GM12878 (cell line): ENCODE measurements at regions not wholly inside any gene's neighbourhood (a gene's known extent, or its start where the extent isn't known, plus 50 kb on each side); places are given as distances from the start of the nearest gene placed in this dataset.

Experiments
- ATAC-seq: fragments of 200-7000 bp; cut with Tn5 transposase; 3 replicates; pipeline ENCODE4 v1.9.1; 2020; ENCODE audit warnings: mild to moderate bottlenecking, moderate library complexity
- BruUV-seq: library from RNA; stranded (reverse); fragments of 400-500 nt; replicated peaks from 2 replicates; lab custom pipeline; 2021; lab: Mats Ljungman, UMichigan
- CTCF ChIA-PET: fragments of 300-600 bp; sonication (Branson Sonifier 250); formaldehyde crosslinking; extraction: SDS; loops from one replicate; lab custom pipeline; 2021; ENCODE audit warnings: inconsistent platforms; lab: Yijun Ruan, JAX
- POLR2A ChIA-PET: fragments of 350-600 bp; formaldehyde crosslinking; extraction: SDS; loops from one replicate; lab custom pipeline; 2021; ENCODE audit warnings: inconsistent platforms; lab: Charles Lee
- RAD21 ChIA-PET: fragments of 300-600 bp; sonication (Branson Sonifier 250); formaldehyde crosslinking; loops from one replicate; lab custom pipeline; 2023; ENCODE audit warnings: antibody characterized with exemption; ENCODE audit not compliant: unreplicated experiment; lab: Charles Lee
- SMC1A ChIA-PET: fragments of 300-600 bp; sonication (Branson Sonifier 250); formaldehyde crosslinking; loops from one replicate; lab custom pipeline; 2023; ENCODE audit not compliant: unreplicated experiment, uncharacterized antibody; lab: Charles Lee
- DNase-seq: peaks from one replicate; pipeline ENCODE4 v3.0.0-alpha.2; 2011; ENCODE audit warnings: low read depth, low spot score
- FAIRE-seq: peaks from 3 replicates; lab custom pipeline; 2011; peaks lifted over from hg19 to GRCh38; lab: Jason Lieb, UNC
- H2AFZ ChIP-seq: 2 replicates; pipeline ENCODE4 v1.6.0; 2011; ENCODE audit warnings: low read depth, low read length, control low read depth; ENCODE audit not compliant: control insufficient read depth
- H3K27ac ChIP-seq: 2 replicates; pipeline ENCODE4 v1.5.1; 2011; ENCODE audit warnings: control low read depth; ENCODE audit not compliant: control insufficient read depth, insufficient read depth
- H3K27me3 ChIP-seq, 2 experiments: replicated peaks in 1 of 2; 2 replicates each; pipeline versions ENCODE4 v1.6.0 to v1.6.1; 2011; ENCODE audit warnings: low read length in 1 of 2; ENCODE audit not compliant: control insufficient read depth in 2 of 2, insufficient read depth in 2 of 2
- H3K36me3 ChIP-seq, 2 experiments: 2 replicates each; pipeline ENCODE4 v1.5.1; 2011; ENCODE audit warnings: low read length in 1 of 2; ENCODE audit not compliant: control insufficient read depth in 2 of 2, insufficient read depth in 2 of 2
- H3K4me1 ChIP-seq: 2 replicates; pipeline ENCODE4 v1.6.1; 2011; ENCODE audit warnings: mild to moderate bottlenecking, low read length, moderate library complexity, mixed read lengths; ENCODE audit not compliant: control insufficient read depth, insufficient read depth
- H3K4me2 ChIP-seq: 2 replicates; pipeline ENCODE4 v1.6.0; 2011; ENCODE audit warnings: control low read depth; ENCODE audit not compliant: control insufficient read depth, insufficient read depth
- H3K4me3 ChIP-seq: fragments of 200-600 bp; sonication (generic); 2 replicates; pipeline ENCODE4 v1.5.1; 2016
- H3K79me2 ChIP-seq: 2 replicates; pipeline ENCODE4 v1.6.0; 2011; ENCODE audit warnings: low read length; ENCODE audit not compliant: control insufficient read depth, insufficient read depth
- H3K9ac ChIP-seq: 2 replicates; pipeline ENCODE4 v1.8.0; 2011; ENCODE audit warnings: low read length, control low read depth, mixed read lengths; ENCODE audit not compliant: control insufficient read depth, insufficient read depth
- H3K9me3 ChIP-seq: replicated peaks from 3 replicates; pipeline ENCODE4 v1.5.1; 2011; ENCODE audit warnings: mild to moderate bottlenecking, low read length; ENCODE audit not compliant: control insufficient read depth, insufficient read depth
- H4K20me1 ChIP-seq: 2 replicates; pipeline ENCODE4 v1.6.0; 2011; ENCODE audit not compliant: control insufficient read depth, insufficient read depth
- ASH2L ChIP-seq: fragments of 300-600, 200-600 bp; sonication (generic); IDR thresholded peaks from 2 replicates; pipeline ENCODE4 v1.6.1; 2017; ENCODE audit warnings: low read depth, mild to moderate bottlenecking, borderline replicate concordance
- CBX3 ChIP-seq: fragments of 200-600 bp; sonication (generic); IDR thresholded peaks from 2 replicates; pipeline ENCODE4 v1.6.1; 2016; ENCODE audit warnings: low read depth, borderline replicate concordance
- CEBPB ChIP-seq, 2 experiments: fragments of 150-350 bp in 1 of 2; IDR thresholded peaks; 2 replicates each; pipeline ENCODE4 v1.6.1; 2012 to 2014; ENCODE audit warnings: low read depth in 2 of 2, low read length in 2 of 2, borderline replicate concordance in 1 of 2, inconsistent platforms in 1 of 2
- ESRRA ChIP-seq: IDR thresholded peaks from 2 replicates; pipeline ENCODE4 v1.6.1; 2012; ENCODE audit warnings: mild to moderate bottlenecking, low read length, improper control_type of control experiment
- FOS ChIP-seq: IDR thresholded peaks from 3 replicates; pipeline ENCODE4 v1.6.1; 2011; ENCODE audit warnings: borderline replicate concordance; ENCODE audit not compliant: insufficient read length; ENCODE audit errors: extremely low read depth
- FOXM1 ChIP-seq: IDR thresholded peaks from 2 replicates; pipeline ENCODE4 v1.6.1; 2012; ENCODE audit warnings: low read depth, mild to moderate bottlenecking, inconsistent platforms, low read length, moderate library complexity
- GABPA ChIP-seq: IDR thresholded peaks from 2 replicates; pipeline ENCODE4 v1.6.1; 2014; ENCODE audit warnings: antibody characterized with exemption, low read depth, mild to moderate bottlenecking, inconsistent platforms
- HDGF ChIP-seq: fragments of 450-650 bp; IDR thresholded peaks from 2 replicates; pipeline ENCODE4 v1.6.1; 2016; ENCODE audit warnings: antibody characterized with exemption
- MEF2B ChIP-seq: fragments of 450-650 bp; IDR thresholded peaks from 2 replicates; pipeline ENCODE4 v1.6.1; 2018; ENCODE audit warnings: mild to moderate bottlenecking, moderate library complexity; ENCODE audit not compliant: partially characterized antibody, poor library complexity, severe bottlenecking
- MTA2 ChIP-seq: fragments of 450-650 bp; IDR thresholded peaks from 2 replicates; pipeline ENCODE4 v1.6.1; 2016; ENCODE audit warnings: low read depth, mild to moderate bottlenecking, moderate library complexity
- PML ChIP-seq: IDR thresholded peaks from 2 replicates; pipeline ENCODE4 v1.6.1; 2012; ENCODE audit warnings: low read length, inconsistent platforms
- POU2F2 ChIP-seq: IDR thresholded peaks from 3 replicates; pipeline ENCODE4 v1.6.1; 2011; ENCODE audit warnings: low read depth, mild to moderate bottlenecking, low read length, borderline replicate concordance
- RELA ChIP-seq: fragments of 450-650 bp; IDR thresholded peaks from 2 replicates; pipeline ENCODE4 v1.8.0; 2014; ENCODE audit warnings: borderline replicate concordance; ENCODE audit not compliant: partially characterized antibody
- SIN3A ChIP-seq: IDR thresholded peaks from 2 replicates; pipeline ENCODE4 v1.6.1; 2012; ENCODE audit warnings: low read depth, low read length, improper control_type of control experiment
- SKIL ChIP-seq: fragments of 450-650 bp; IDR thresholded peaks from 2 replicates; pipeline ENCODE4 v1.6.1; 2017; ENCODE audit warnings: mild to moderate bottlenecking, low read depth, inconsistent platforms; ENCODE audit not compliant: poor library complexity, severe bottlenecking
- STAT3 ChIP-seq: IDR thresholded peaks from 2 replicates; pipeline ENCODE4 v1.6.1; 2011; ENCODE audit warnings: low read depth, low read length, improper control_type of control experiment
- USF2 ChIP-seq: IDR thresholded peaks from 2 replicates; pipeline ENCODE4 v1.6.1; 2011; ENCODE audit warnings: low read depth, low read length, improper control_type of control experiment, borderline replicate concordance
- ZBTB11 ChIP-seq: fragments of 450-650 bp; formaldehyde crosslinking; IDR thresholded peaks from 2 replicates; pipeline ENCODE4 v1.5.0; 2022; ENCODE audit warnings: mild to moderate bottlenecking, missing genetic modification characterization
- WGBS: methylation state at CpG from one replicate; pipeline ENCODE4 v1.1.6; 2016; ENCODE audit warnings: low lambda C conversion rate; ENCODE audit not compliant: insufficient replicate concordance, insufficient coverage; ENCODE audit errors: missing lambda C conversion rate; 5-methylcytosine and 5-hydroxymethylcytosine counted together
- in situ Hi-C: fragments of 300-500 bp; cut with MboI; formaldehyde crosslinking; loops from 9 replicates; pipeline ENCODE4 v1.14.3; 2018; ENCODE audit warnings: mixed read lengths
- intact Hi-C: fragments of 100-400 bp; cut with micrococcal nuclease; formaldehyde crosslinking; loops from one replicate; pipeline ENCODE4 v1.14.2; 2022; ENCODE audit not compliant: unreplicated experiment

- Histone ChIP-seq H3K9me3 (no peaks in the 10 kb centered on the region), H3K36me3 (no peaks in the 10 kb centered on the region), H3K27ac (no peak overlapping the region), H3K4me3 (no peak overlapping the region), H3K9ac (no peak overlapping the region), H2AFZ (no peak overlapping the region), H4K20me1 (no peaks in the 10 kb centered on the region), H3K79me2 (no peaks in the 10 kb centered on the region), H3K4me2 (no peak overlapping the region), H3K4me1 (no peaks in the 10 kb centered on the region), H3K27me3 (peaks cover 0 to 7% of the 10 kb centered on the region in 2 experiments; a peak in 2 of 4 replicates)
- SMC1A ChIA-PET, result no interaction called here
- no TSS peak for BruUV-seq
- CTCF ChIA-PET, result interaction anchor here (0.9 kb wide), 1 partner anchor 233 kb away, joined by 3 read pairs; no protein-coding TSS in a partner anchor
- POLR2A ChIA-PET, result no interaction called here
- in situ Hi-C loops, result no loop called here
- 24% methylated on average over 7 of the region's 7 CpGs for WGBS
- no peak for FAIRE-seq
- intact Hi-C loops, result no loop called here
- RAD21 ChIA-PET, result no interaction called here
- no peak for DNase-seq
- no peak for ATAC-seq
- TF ChIP-seq HDGF (no peak), PML (no peak), CEBPB (IDR thresholded peaks at IDR 0.05; ENCODE audit: borderline replicate concordance in 1 of 2, low read depth in 2 of 2, low read length in 2 of 2) (no peak), USF2 (no peak), GABPA (no peak), MTA2 (no peak), SIN3A (no peak), STAT3 (no peak), MEF2B (no peak), ZBTB11 (no peak), SKIL (no peak), CBX3 (no peak), RELA (no peak), ASH2L (no peak), POU2F2 (no peak), ESRRA (no peak), FOXM1 (no peak), FOS (no peak)
Observed at GRCh38 chr17:77563439-77564102, 394.9 kb upstream of the TNRC6C start.
